Fibroblast of lung (primary cell): ENCODE measurements at regions not wholly inside any gene's neighbourhood (a gene's known extent, or its start where the extent isn't known, plus 50 kb on each side); places are given as distances from the start of the nearest gene placed in this dataset.

ENCODE experiments used
- EZH2 ChIP-seq: IDR thresholded peaks from 2 replicates; pipeline ENCODE4 v1.5.1; 2012; ENCODE audit warnings: low read length, control low read depth, mild to moderate bottlenecking; ENCODE audit errors: missing control alignments
- TF ChIP-seq, protein P1 (sequence below), 2 donors: IDR thresholded peaks in 1 of 2; conservative IDR thresholded peaks in 1 of 2; 1 replicate in 1 of 2; 2 replicates in 1 of 2; pipeline ENCODE4 v1.5.1; 2011 to 2012; ENCODE audit warnings: low read length in 2 of 2, control low read depth in 1 of 2, inconsistent platforms in 1 of 2, low read depth in 1 of 2, mild to moderate bottlenecking in 1 of 2

DNA sequence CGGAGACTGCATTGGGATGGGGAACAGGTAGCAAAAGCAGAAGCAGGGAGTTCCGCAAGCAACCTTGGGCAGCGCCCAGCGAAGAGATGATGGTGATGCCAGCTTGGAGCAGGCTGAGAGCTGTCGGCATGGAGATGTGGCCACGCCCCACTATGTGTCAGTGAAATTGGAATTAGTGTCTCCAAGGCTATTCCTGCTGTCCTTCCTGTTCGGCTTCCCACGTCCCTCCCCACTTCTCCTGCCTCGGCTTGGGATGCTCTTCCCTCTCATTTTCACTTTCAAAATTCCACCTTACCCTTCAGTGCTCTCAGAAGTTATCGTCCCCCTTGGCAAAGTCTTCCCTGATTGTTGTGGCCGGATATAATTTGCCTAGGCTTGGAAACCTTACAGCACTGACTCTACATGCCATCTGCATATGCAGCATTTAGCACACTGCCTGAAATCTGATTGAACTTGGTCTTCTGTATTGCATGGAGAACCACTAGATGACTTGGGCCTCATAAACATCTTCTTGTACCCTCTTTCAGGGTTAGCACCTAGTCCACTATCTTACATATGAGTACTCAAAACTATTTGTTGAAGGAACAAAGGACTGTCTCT is 270.7 kb upstream of the RUNX1 start:
- no peak for TF ChIP-seq EZH2
- TF ChIP-seq, protein P1, sequence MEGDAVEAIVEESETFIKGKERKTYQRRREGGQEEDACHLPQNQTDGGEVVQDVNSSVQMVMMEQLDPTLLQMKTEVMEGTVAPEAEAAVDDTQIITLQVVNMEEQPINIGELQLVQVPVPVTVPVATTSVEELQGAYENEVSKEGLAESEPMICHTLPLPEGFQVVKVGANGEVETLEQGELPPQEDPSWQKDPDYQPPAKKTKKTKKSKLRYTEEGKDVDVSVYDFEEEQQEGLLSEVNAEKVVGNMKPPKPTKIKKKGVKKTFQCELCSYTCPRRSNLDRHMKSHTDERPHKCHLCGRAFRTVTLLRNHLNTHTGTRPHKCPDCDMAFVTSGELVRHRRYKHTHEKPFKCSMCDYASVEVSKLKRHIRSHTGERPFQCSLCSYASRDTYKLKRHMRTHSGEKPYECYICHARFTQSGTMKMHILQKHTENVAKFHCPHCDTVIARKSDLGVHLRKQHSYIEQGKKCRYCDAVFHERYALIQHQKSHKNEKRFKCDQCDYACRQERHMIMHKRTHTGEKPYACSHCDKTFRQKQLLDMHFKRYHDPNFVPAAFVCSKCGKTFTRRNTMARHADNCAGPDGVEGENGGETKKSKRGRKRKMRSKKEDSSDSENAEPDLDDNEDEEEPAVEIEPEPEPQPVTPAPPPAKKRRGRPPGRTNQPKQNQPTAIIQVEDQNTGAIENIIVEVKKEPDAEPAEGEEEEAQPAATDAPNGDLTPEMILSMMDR (conservative IDR thresholded peaks at IDR 0.05 in 1 of 2, IDR thresholded peaks at IDR 0.05 in 1 of 2; ENCODE audit: low read depth in 1 of 2, low read length in 2 of 2): no peak
